Neural progenitor cell (in vitro differentiated cells): ENCODE measurements at regions not wholly inside any gene's neighbourhood (a gene's known extent, or its start where the extent isn't known, plus 50 kb on each side); places are given as distances from the start of the nearest gene placed in this dataset.

Source experiments
- CTCF ChIP-seq: fragments of 200-600 bp; sonication (generic); IDR thresholded peaks from 2 replicates; pipeline ENCODE4 v1.5.1; 2017; ENCODE audit warnings: antibody characterized with exemption, mild to moderate bottlenecking
- EZH2 ChIP-seq: fragments of 200-600 bp; sonication (generic); IDR thresholded peaks from 2 replicates; pipeline ENCODE4 v1.6.1; 2017; ENCODE audit warnings: antibody characterized with exemption, mild to moderate bottlenecking, moderate library complexity
- EZH2phosphoT487 ChIP-seq: fragments of 200-600 bp; sonication (generic); IDR thresholded peaks from 2 replicates; pipeline ENCODE4 v1.6.1; 2017; ENCODE audit warnings: antibody characterized with exemption

GRCh38 chr16:14338969-14339368, 267.9 kb downstream of the MRTFB start:
- TF ChIP-seq CTCF (no peak), EZH2phosphoT487 (no peak), EZH2 (no peak)
